Duodenal mucosa (tissue), 2 donors: ENCODE measurements at regions not wholly inside any gene's neighbourhood (a gene's known extent, or its start where the extent isn't known, plus 50 kb on each side); places are given as distances from the start of the nearest gene placed in this dataset.

Source experiments
- H3K27ac ChIP-seq: one replicate; pipeline ENCODE4 v1.7.0; 2013; ENCODE audit warnings: low read depth, low read length
- H3K27me3 ChIP-seq, 2 donors: one replicate each; pipeline ENCODE4 v1.7.0; 2013; ENCODE audit warnings: low read length in 2 of 2, control low read depth in 1 of 2; ENCODE audit not compliant: insufficient read depth in 2 of 2, control insufficient read depth in 1 of 2
- H3K36me3 ChIP-seq, 2 donors: one replicate each; pipeline ENCODE4 v1.7.0; 2013; ENCODE audit warnings: low read length in 2 of 2, control low read depth in 1 of 2; ENCODE audit not compliant: insufficient read depth in 2 of 2, control insufficient read depth in 1 of 2
- H3K4me1 ChIP-seq, 2 donors: one replicate each; pipeline ENCODE4 v1.7.0; 2013; ENCODE audit warnings: low read length in 2 of 2, control low read depth in 1 of 2; ENCODE audit not compliant: insufficient read depth in 2 of 2, control insufficient read depth in 1 of 2
- H3K4me3 ChIP-seq, 2 donors: one replicate each; pipeline ENCODE4 v1.7.0; 2013; ENCODE audit warnings: low read length in 2 of 2, low read depth in 1 of 2
- H3K9ac ChIP-seq, 2 donors: one replicate each; pipeline ENCODE4 v1.7.0; 2013; ENCODE audit warnings: low read length in 2 of 2, low read depth in 1 of 2
- H3K9me3 ChIP-seq, 2 donors: one replicate each; pipeline ENCODE4 v1.7.0; 2013; ENCODE audit warnings: low read length in 2 of 2, control low read depth in 1 of 2; ENCODE audit not compliant: control insufficient read depth in 1 of 2

- Histone ChIP-seq H3K4me1 (no peaks in the 10 kb centered on the region), H3K9ac (no peak overlapping the region), H3K4me3 (no peak overlapping the region), H3K9me3 (no peaks in the 10 kb centered on the region), H3K36me3 (no peaks in the 10 kb centered on the region), H3K27ac (no peak overlapping the region), H3K27me3 (no peaks in the 10 kb centered on the region)
These were observed 1109.7 kb downstream of the FLRT2 start for GRCh38 chr14:86639666-86640065.

GRCh38 chr14:86639146-86639545 lies 1109.2 kb downstream of the FLRT2 start:
- no peaks in the 10 kb centered on the region for H3K27me3 ChIP-seq
- no peaks in the 10 kb centered on the region for H3K9me3 ChIP-seq
- no peak overlapping the region for H3K4me3 ChIP-seq
- H3K27ac ChIP-seq: no peak overlapping the region
- no peak overlapping the region for H3K9ac ChIP-seq
- no peaks in the 10 kb centered on the region for H3K36me3 ChIP-seq
- H3K4me1 ChIP-seq: no peaks in the 10 kb centered on the region

- no peak overlapping the region for H3K4me3 ChIP-seq
- no peaks in the 10 kb centered on the region for H3K27me3 ChIP-seq
- H3K9ac ChIP-seq: no peak overlapping the region
- peaks cover 0 to 5% of the 10 kb centered on the region in 2 donors for H3K9me3 ChIP-seq
- H3K36me3 ChIP-seq: no peaks in the 10 kb centered on the region
- H3K4me1 ChIP-seq: no peaks in the 10 kb centered on the region
- no peak overlapping the region for H3K27ac ChIP-seq
These were observed 1097.1 kb downstream of the FLRT2 start for GRCh38 chr14:86627080-86627479.

- Histone ChIP-seq H3K9me3 (peaks cover 0 to 5% of the 10 kb centered on the region in 2 donors), H3K27ac (no peak overlapping the region), H3K4me3 (no peak overlapping the region), H3K27me3 (no peaks in the 10 kb centered on the region), H3K36me3 (no peaks in the 10 kb centered on the region), H3K9ac (no peak overlapping the region), H3K4me1 (no peaks in the 10 kb centered on the region)
These were observed 1096.6 kb downstream of the FLRT2 start for GRCh38 chr14:86626530-86626929.

GRCh38 chr14:86625637-86626036 lies 1095.7 kb downstream of the FLRT2 start:
- no peak overlapping the region for H3K4me3 ChIP-seq
- H3K9me3 ChIP-seq: peaks cover 0 to 5% of the 10 kb centered on the region in 2 donors
- H3K27ac ChIP-seq: no peak overlapping the region
- no peak overlapping the region for H3K9ac ChIP-seq
- no peaks in the 10 kb centered on the region for H3K4me1 ChIP-seq
- H3K36me3 ChIP-seq: no peaks in the 10 kb centered on the region
- no peaks in the 10 kb centered on the region for H3K27me3 ChIP-seq

GRCh38 chr14:86619726-86620125 lies 1089.8 kb downstream of the FLRT2 start:
- H3K27me3 ChIP-seq: no peaks in the 10 kb centered on the region
- H3K9me3 ChIP-seq: peaks cover 0 to 3% of the 10 kb centered on the region in 2 donors
- H3K36me3 ChIP-seq: no peaks in the 10 kb centered on the region

GRCh38 chr14:86613786-86614185 lies 1083.8 kb downstream of the FLRT2 start:
- Histone ChIP-seq H3K27me3 (no peaks in the 10 kb centered on the region), H3K9me3 (no peaks in the 10 kb centered on the region), H3K4me3 (no peak overlapping the region), H3K36me3 (no peaks in the 10 kb centered on the region), H3K27ac (no peak overlapping the region), H3K4me1 (no peaks in the 10 kb centered on the region), H3K9ac (no peak overlapping the region)

More at GRCh38 chr14:86619726-86620125, 1089.8 kb downstream of the FLRT2 start:
- Histone ChIP-seq H3K9ac (no peak overlapping the region), H3K27ac (no peak overlapping the region), H3K4me1 (no peaks in the 10 kb centered on the region), H3K4me3 (no peak overlapping the region)

GRCh38 chr14:86613126-86613525 lies 1083.2 kb downstream of the FLRT2 start:
- Histone ChIP-seq H3K27me3 (no peaks in the 10 kb centered on the region), H3K4me3 (no peak overlapping the region), H3K9ac (no peak overlapping the region), H3K9me3 (no peaks in the 10 kb centered on the region), H3K27ac (no peak overlapping the region), H3K36me3 (no peaks in the 10 kb centered on the region), H3K4me1 (no peaks in the 10 kb centered on the region)

- H3K27me3 ChIP-seq: no peaks in the 10 kb centered on the region
- no peak overlapping the region for H3K4me3 ChIP-seq
- H3K9me3 ChIP-seq: peaks cover 0 to 6% of the 10 kb centered on the region in 2 donors
- no peaks in the 10 kb centered on the region for H3K36me3 ChIP-seq
- no peak overlapping the region for H3K9ac ChIP-seq
- no peaks in the 10 kb centered on the region for H3K4me1 ChIP-seq
- no peak overlapping the region for H3K27ac ChIP-seq
These were observed 1074.6 kb downstream of the FLRT2 start for GRCh38 chr14:86604561-86604960.

- Histone ChIP-seq H3K9ac (no peak overlapping the region), H3K27me3 (no peaks in the 10 kb centered on the region), H3K4me1 (no peaks in the 10 kb centered on the region), H3K36me3 (no peaks in the 10 kb centered on the region), H3K4me3 (no peak overlapping the region), H3K27ac (no peak overlapping the region), H3K9me3 (peaks cover 0 to 8% of the 10 kb centered on the region in 2 donors)
These were observed 1072.3 kb downstream of the FLRT2 start for GRCh38 chr14:86602263-86602662.

- no peaks in the 10 kb centered on the region for H3K36me3 ChIP-seq
- H3K27me3 ChIP-seq: no peaks in the 10 kb centered on the region
- H3K4me3 ChIP-seq: no peak overlapping the region
- no peak overlapping the region for H3K9ac ChIP-seq
- H3K9me3 ChIP-seq: peaks cover 0 to 8% of the 10 kb centered on the region in 2 donors
- H3K4me1 ChIP-seq: no peaks in the 10 kb centered on the region
- H3K27ac ChIP-seq: no peak overlapping the region
These were observed 1071.9 kb downstream of the FLRT2 start for GRCh38 chr14:86601813-86602212.
